Mesenchymal stem cell (in vitro differentiated cells and primary cell): ENCODE measurements at regions not wholly inside any gene's neighbourhood (a gene's known extent, or its start where the extent isn't known, plus 50 kb on each side); places are given as distances from the start of the nearest gene placed in this dataset.
"Not testable (repeated sequence)": the region's sequence is repeated elsewhere in the genome, so short reads cannot be mapped to it uniquely, and the experiment has no call there.

ENCODE experiments used
- DNase-seq: peaks from one replicate; pipeline ENCODE4 v3.0.0-alpha.2; 2013
- H2AFZ ChIP-seq: one replicate; pipeline ENCODE4 v1.6.1; 2013; ENCODE audit warnings: low read depth, mild to moderate bottlenecking, control low read depth, inconsistent platforms, low read length, moderate library complexity
- H2AK5ac ChIP-seq: 2 replicates; pipeline ENCODE4 v1.6.1; 2013; ENCODE audit warnings: low read length, moderate library complexity, mild to moderate bottlenecking, inconsistent platforms; ENCODE audit not compliant: severe bottlenecking
- H2BK120ac ChIP-seq: one replicate; pipeline ENCODE4 v1.6.1; 2013; ENCODE audit warnings: low read depth, mild to moderate bottlenecking, inconsistent platforms, low read length, moderate library complexity
- H2BK12ac ChIP-seq, 2 experiments: one replicate each; pipeline ENCODE4 v1.6.1; 2013; ENCODE audit warnings: inconsistent platforms in 2 of 2, low read length in 2 of 2, mild to moderate bottlenecking in 2 of 2, moderate library complexity in 2 of 2, control low read depth in 1 of 2
- H2BK15ac ChIP-seq: one replicate; pipeline ENCODE4 v1.6.1; 2013; ENCODE audit warnings: mild to moderate bottlenecking, low read depth, inconsistent platforms; ENCODE audit not compliant: poor library complexity, severe bottlenecking
- H2BK5ac ChIP-seq: 2 replicates; pipeline ENCODE4 v1.6.1; 2013; ENCODE audit warnings: low read depth, mild to moderate bottlenecking, low read length, control low read depth, inconsistent platforms; ENCODE audit not compliant: poor library complexity, severe bottlenecking
- H3K14ac ChIP-seq, 2 experiments: one replicate each; pipeline ENCODE4 v1.6.1; 2013; ENCODE audit warnings: inconsistent platforms in 2 of 2, low read length in 2 of 2, control low read depth in 1 of 2, mild to moderate bottlenecking in 1 of 2, moderate library complexity in 1 of 2
- H3K18ac ChIP-seq, 2 experiments: one replicate each; pipeline ENCODE4 v1.6.1; 2013; ENCODE audit warnings: inconsistent platforms in 2 of 2, low read length in 2 of 2, control low read depth in 1 of 2, low read depth in 1 of 2, mild to moderate bottlenecking in 1 of 2
- H3K23ac ChIP-seq, 2 experiments: one replicate each; pipeline ENCODE4 v1.6.1; 2013; ENCODE audit warnings: inconsistent platforms in 2 of 2, low read length in 2 of 2, mild to moderate bottlenecking in 2 of 2, moderate library complexity in 2 of 2, control low read depth in 1 of 2
- H3K27ac ChIP-seq: 2 replicates; pipeline ENCODE4 v1.5.1; 2013; ENCODE audit warnings: mild to moderate bottlenecking, moderate library complexity, low read length, control low read depth, inconsistent platforms; ENCODE audit not compliant: poor library complexity, severe bottlenecking
- H3K27me3 ChIP-seq, 2 experiments: 2 replicates each; pipeline versions ENCODE4 v1.6.1 to v1.7.0; 2013; ENCODE audit warnings: low read length in 2 of 2, mild to moderate bottlenecking in 2 of 2, moderate library complexity in 2 of 2, control low read depth in 1 of 2, inconsistent platforms in 1 of 2; ENCODE audit not compliant: control insufficient read depth in 1 of 2, insufficient read depth in 1 of 2
- H3K36me3 ChIP-seq, 2 experiments: 2 replicates each; pipeline versions ENCODE4 v1.6.1 to v1.7.0; 2013; ENCODE audit warnings: low read length in 2 of 2, control low read depth in 1 of 2, inconsistent platforms in 1 of 2, low read depth in 1 of 2, mild to moderate bottlenecking in 1 of 2; ENCODE audit not compliant: insufficient read depth in 2 of 2, control insufficient read depth in 1 of 2
- H3K4ac ChIP-seq, 2 experiments: one replicate each; pipeline ENCODE4 v1.6.1; 2013; ENCODE audit warnings: inconsistent platforms in 2 of 2, low read length in 2 of 2, mild to moderate bottlenecking in 2 of 2, moderate library complexity in 2 of 2, control low read depth in 1 of 2, low read depth in 1 of 2
- H3K4me1 ChIP-seq: 2 replicates; pipeline ENCODE4 v1.6.1; 2013; ENCODE audit warnings: low read depth, low read length, control low read depth; ENCODE audit not compliant: control insufficient read depth, insufficient read depth
- H3K4me2 ChIP-seq: 2 replicates; pipeline ENCODE4 v1.6.1; 2013; ENCODE audit warnings: low read length, mild to moderate bottlenecking, inconsistent platforms; ENCODE audit not compliant: poor library complexity, severe bottlenecking
- H3K4me3 ChIP-seq, 2 experiments: 2 replicates each; pipeline versions ENCODE4 v1.5.1 to v1.7.0; 2013; ENCODE audit warnings: low read length in 2 of 2, mild to moderate bottlenecking in 2 of 2, control low read depth in 1 of 2, low read depth in 1 of 2; ENCODE audit not compliant: insufficient read depth in 1 of 2
- H3K79me1 ChIP-seq: replicated peaks from 2 replicates; pipeline ENCODE4 v1.6.1; 2013; ENCODE audit warnings: mild to moderate bottlenecking, control low read depth, low read length, inconsistent platforms; ENCODE audit not compliant: poor library complexity, severe bottlenecking
- H3K9ac ChIP-seq: 2 replicates; pipeline ENCODE4 v1.7.0; 2013; ENCODE audit warnings: mild to moderate bottlenecking, low read length, moderate library complexity
- H3K9me3 ChIP-seq: 2 replicates; pipeline ENCODE4 v1.7.0; 2013; ENCODE audit warnings: mild to moderate bottlenecking, low read length; ENCODE audit not compliant: control insufficient read depth
- H4K8ac ChIP-seq: one replicate; pipeline ENCODE4 v1.6.1; 2013; ENCODE audit warnings: inconsistent platforms, mild to moderate bottlenecking, low read length, moderate library complexity
- H4K91ac ChIP-seq: one replicate; pipeline ENCODE4 v1.6.1; 2013; ENCODE audit warnings: mild to moderate bottlenecking, low read length, inconsistent platforms
- WGBS: methylation state at CpG from one replicate; pipeline ENCODE4 v1.1.7; 2013; ENCODE audit warnings: mixed read lengths; 5-methylcytosine and 5-hydroxymethylcytosine counted together

- not testable (repeated sequence) for H2AFZ ChIP-seq, H3K4ac ChIP-seq, H3K4me1 ChIP-seq, H3K18ac ChIP-seq, H3K23ac ChIP-seq, H3K4me3 ChIP-seq, H3K79me1 ChIP-seq, H3K14ac ChIP-seq, H3K27me3 ChIP-seq, H3K36me3 ChIP-seq, H3K9ac ChIP-seq, H3K4me2 ChIP-seq, H3K9me3 ChIP-seq, H2BK5ac ChIP-seq, H3K27ac ChIP-seq, H2BK12ac ChIP-seq, H2BK15ac ChIP-seq, H2AK5ac ChIP-seq, H4K91ac ChIP-seq, DNase-seq, H4K8ac ChIP-seq, H2BK120ac ChIP-seq
- WGBS = 51% methylated on average over 7 of the region's 8 CpGs
Observed at GRCh38 chr16:5295304-5295703, 197.7 kb upstream of the EEF2KMT start.

DNA sequence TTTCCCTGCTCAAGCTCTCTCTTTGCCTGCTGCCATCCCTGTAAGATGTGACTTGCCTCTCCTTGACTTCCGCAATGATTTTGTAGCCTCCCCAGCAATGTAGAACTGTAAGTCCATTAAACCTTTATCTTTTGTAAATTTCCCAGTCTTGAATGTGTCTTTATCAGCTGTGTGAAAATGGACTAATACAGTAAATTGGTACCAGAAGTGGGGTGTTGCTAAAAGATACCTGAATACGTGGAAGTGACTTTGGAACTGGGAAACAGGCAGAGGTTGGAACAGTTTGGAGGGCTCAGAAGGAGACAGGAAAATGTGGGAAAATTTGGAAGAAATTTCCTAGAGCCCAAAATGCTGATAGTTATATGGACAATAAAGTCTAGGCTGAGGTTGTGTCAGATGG, 184.6 kb upstream of the EEF2KMT start:
- H3K79me1 ChIP-seq, H2BK5ac ChIP-seq, H2BK15ac ChIP-seq, H4K8ac ChIP-seq, H4K91ac ChIP-seq, H2BK120ac ChIP-seq, H2BK12ac ChIP-seq, H2AFZ ChIP-seq, H2AK5ac ChIP-seq, H3K14ac ChIP-seq, H3K27me3 ChIP-seq, H3K4ac ChIP-seq, H3K36me3 ChIP-seq, H3K4me2 ChIP-seq, H3K27ac ChIP-seq, H3K4me3 ChIP-seq, DNase-seq, H3K9ac ChIP-seq, H3K23ac ChIP-seq, H3K18ac ChIP-seq, H3K4me1 ChIP-seq: not testable (repeated sequence)
- WGBS = 59% methylated on average over 1 of the region's 2 CpGs
- peaks cover 13% of the 10 kb centered on the region for H3K9me3 ChIP-seq

GRCh38 chr16:5257462-5257861, 159.9 kb upstream of the EEF2KMT start:
- no peak overlapping the region for H2BK12ac ChIP-seq
- no peak overlapping the region for H3K23ac ChIP-seq
- H3K9me3 ChIP-seq = no peaks in the 10 kb centered on the region
- no peak overlapping the region for H3K4me2 ChIP-seq
- H2AFZ ChIP-seq = no peak overlapping the region
- H3K36me3 ChIP-seq = no peaks in the 10 kb centered on the region
- H2BK15ac ChIP-seq = no peak overlapping the region
- no peak for DNase-seq
- no peak overlapping the region for H3K4me3 ChIP-seq
- no peaks in the 10 kb centered on the region for H3K4me1 ChIP-seq
- H3K4ac ChIP-seq = no peak overlapping the region
- H3K79me1 ChIP-seq = no peaks in the 10 kb centered on the region
- H3K9ac ChIP-seq = no peak overlapping the region
- H2AK5ac ChIP-seq = no peak overlapping the region
- no peak overlapping the region for H4K8ac ChIP-seq
- no peak overlapping the region for H2BK120ac ChIP-seq
- no peak overlapping the region for H3K18ac ChIP-seq
- no peak overlapping the region for H2BK5ac ChIP-seq
- no peak overlapping the region for H3K27ac ChIP-seq
- WGBS = 46% methylated on average over 10 of the region's 11 CpGs
- H4K91ac ChIP-seq = no peak overlapping the region
- H3K14ac ChIP-seq = no peak overlapping the region
- no peaks in the 10 kb centered on the region for H3K27me3 ChIP-seq

DNA sequence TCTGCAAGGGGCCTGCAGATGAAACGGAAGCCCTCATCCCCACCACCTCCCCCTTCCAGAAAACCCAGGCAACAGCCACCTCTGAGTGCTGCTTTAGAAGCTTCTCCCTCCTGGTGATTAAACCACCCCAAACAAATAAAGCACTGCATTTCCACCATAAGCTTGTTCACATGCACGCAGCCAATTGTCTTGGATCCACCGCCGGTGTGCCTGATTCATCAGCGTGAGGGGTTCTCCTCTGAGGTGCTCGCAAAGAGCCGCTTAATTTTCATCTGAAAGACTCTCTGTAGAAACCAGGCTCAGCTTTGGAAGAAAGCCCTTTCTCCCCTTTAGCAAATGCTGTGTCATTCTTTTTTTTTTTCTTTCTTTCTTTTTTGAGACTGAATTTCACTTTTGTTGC, 155.2 kb upstream of the EEF2KMT start:
- Histone ChIP-seq H2BK5ac (no peak overlapping the region), H2AK5ac (no peak overlapping the region), H4K91ac (no peak overlapping the region), H3K14ac (no peak overlapping the region), H2BK15ac (no peak overlapping the region), H2AFZ (no peak overlapping the region), H2BK120ac (no peak overlapping the region), H3K4me1 (no peaks in the 10 kb centered on the region), H3K18ac (no peak overlapping the region), H3K27me3 (no peaks in the 10 kb centered on the region), H3K9me3 (no peaks in the 10 kb centered on the region), H3K9ac (no peak overlapping the region), H3K27ac (no peak overlapping the region), H2BK12ac (no peak overlapping the region), H3K4me3 (no peak overlapping the region), H3K23ac (no peak overlapping the region), H3K4ac (no peak overlapping the region), H3K36me3 (no peaks in the 10 kb centered on the region), H3K4me2 (no peak overlapping the region), H4K8ac (no peak overlapping the region), H3K79me1 (no peaks in the 10 kb centered on the region)
- WGBS = 74% methylated on average over 7 of the region's 7 CpGs
- no peak for DNase-seq
